ENCODE measurements at regions not wholly inside any gene's neighbourhood (a gene's known extent, or its start where the extent isn't known, plus 50 kb on each side); places are given as distances from the start of the nearest gene placed in this dataset.
"Not testable (repeated sequence)": the region's sequence is repeated elsewhere in the genome, so short reads cannot be mapped to it uniquely, and the experiment has no call there.

DNA sequence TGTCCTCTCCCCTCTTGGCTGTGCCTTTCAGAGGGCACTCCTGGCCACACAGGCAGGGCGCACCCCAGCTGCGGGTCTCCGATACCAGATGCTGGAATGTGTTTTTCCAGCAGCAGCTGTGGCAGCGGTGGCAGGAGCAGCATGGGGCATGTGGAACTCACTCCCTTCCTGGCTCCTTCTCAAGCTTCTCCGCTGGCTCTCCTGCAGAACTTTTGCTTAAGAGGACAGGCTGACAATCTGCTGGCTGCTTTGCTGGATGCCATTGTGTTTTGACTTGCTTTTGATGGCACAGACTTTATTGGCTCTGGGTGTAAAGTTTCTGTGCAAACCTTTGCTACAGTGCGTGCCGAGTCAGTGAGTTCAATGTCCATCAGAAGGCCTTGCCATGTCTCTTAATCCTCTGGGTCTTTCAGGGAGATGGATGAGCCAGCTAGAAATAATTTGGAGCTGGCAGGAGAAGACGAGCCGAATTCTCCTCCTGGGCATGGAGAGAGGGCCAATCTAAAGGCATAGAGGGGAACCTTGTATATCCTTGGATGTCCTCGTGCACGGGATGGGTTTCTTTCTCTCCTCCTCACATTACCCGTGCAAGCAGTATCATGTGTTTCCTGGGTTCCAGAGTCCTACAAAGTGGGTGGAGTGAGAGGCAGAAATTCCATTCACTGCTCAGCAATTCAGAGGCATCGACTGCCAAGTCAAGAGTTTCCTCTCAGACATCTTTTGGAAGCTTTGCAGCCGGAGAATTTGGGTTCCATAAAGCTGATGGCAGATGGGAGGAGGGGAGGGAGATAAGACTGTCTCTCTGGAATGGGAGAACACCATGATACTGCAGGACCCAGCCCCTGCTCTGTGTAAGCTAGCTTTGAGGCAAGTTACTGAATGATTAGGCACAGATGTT, 231.2 kb downstream of the FGF9 start:
- no peak for DNase-seq (ENCODE audit: low spot score)

DNA sequence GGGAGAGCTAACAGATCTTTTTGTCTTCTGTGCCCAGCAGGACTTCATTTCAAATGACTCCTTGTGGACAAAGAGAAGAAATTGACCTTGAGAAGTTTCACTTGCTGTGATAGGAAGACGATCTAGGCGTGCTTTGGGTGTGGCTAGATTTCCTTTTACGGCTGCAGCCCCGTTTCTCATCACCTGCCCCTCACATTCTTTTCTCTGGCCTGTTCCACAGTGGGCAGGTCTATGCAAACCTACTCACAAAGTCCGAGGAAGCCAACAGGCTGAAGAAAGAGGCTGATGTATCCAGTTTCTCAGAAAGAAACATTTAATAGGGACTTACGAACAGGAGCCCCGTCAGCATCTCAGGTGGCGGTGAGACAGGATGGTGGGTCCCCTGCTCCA, 231.8 kb downstream of the FGF9 start:
- in situ Hi-C loops (cut with HindIII; ENCODE audit: low sequenced_read_pairs), result no loop called here
- DNase-seq (ENCODE audit: low spot score), result no peak

More for the DNA sequence above, 231.2 kb downstream of the FGF9 start:
- in situ Hi-C loops (cut with HindIII; ENCODE audit: low sequenced_read_pairs), result no loop called here

DNA sequence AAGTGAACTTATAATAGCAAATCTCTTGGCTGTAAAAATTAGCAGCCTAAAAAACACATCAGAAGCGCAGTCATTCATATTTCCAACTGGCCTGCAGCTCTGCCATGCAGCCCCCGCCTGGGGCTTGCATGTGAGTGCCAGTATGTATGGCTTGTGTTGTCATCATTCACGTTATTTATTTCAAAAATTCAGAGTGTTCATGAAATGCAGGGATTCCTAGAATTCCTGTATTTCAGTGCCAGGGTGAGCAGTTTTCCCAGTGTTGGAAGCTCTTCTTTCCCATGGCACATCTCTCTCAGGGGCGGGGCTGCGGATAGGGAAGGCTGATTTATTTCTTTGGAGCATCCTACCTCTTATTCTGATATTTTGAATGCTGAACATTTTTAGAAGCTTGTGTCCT, 234.6 kb downstream of the FGF9 start:
- in situ Hi-C loops (cut with HindIII; ENCODE audit: low sequenced_read_pairs), result no loop called here
- DNase-seq (ENCODE audit: low spot score), result no peak

- in situ Hi-C loops (cut with HindIII; ENCODE audit: low sequenced_read_pairs), result no loop called here
- DNase-seq (ENCODE audit: low spot score), result no peak
These were observed 238.5 kb downstream of the FGF9 start for GRCh38 chr13:21909331-21909730.

DNA sequence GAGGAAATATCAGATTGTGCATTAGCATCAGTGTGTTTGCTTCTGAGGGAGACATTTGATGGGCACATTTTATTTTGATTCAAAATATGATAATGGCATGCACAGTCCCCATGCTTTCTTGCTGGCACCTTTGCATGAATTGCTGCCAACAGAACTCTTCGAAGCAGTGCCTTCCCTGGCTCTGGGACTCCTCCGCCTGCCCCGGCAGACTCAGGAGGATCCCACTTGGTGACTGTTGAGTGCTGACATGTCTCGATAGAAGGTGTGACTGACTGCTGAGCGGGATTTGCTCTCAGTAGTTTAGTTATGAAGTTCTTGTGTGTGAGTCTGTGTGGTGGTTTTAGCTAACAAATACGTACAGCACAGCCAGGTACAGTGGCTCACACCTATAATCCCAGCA, 239.7 kb downstream of the FGF9 start:
- no peak for DNase-seq (ENCODE audit: low spot score)
- in situ Hi-C loops (cut with HindIII; ENCODE audit: low sequenced_read_pairs), result no loop called here

DNA sequence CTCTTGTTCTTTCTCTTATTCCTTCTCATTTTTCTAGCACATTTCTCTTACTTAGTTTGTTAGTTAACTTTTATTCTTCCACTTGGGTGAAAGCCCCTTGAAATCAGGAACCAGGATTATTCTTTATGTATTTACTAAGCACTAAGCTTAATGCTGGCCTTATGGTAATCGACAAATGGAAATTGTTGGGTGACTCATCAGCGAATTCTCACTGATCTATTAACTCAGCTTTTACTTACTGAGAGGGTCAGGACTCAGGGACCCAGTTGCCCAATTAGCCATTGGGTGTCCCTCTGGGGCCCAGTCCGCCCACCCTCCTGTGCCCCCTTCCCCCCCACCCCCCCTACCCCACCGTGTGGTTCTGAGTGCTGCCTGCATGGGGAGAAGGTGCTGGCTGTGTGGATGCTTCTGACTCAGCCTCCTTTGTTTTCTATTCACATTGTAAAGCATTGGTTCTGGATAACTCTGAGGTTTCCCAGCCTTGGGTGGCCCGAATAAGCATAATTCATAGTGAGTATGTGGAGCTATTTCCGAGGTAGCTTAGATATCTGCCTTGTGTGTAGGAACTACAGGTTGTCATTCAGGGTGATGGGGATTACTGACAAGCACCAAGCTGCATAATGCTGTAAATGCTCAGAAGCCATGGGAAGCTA, 240.9 kb downstream of the FGF9 start:
- in situ Hi-C loops (cut with HindIII; ENCODE audit: low sequenced_read_pairs), result no loop called here

GRCh38 chr13:21913010-21913409, 242.1 kb downstream of the FGF9 start:
- in situ Hi-C loops (cut with HindIII; ENCODE audit: low sequenced_read_pairs), result no loop called here
- no peak for DNase-seq (ENCODE audit: low spot score)

More for the DNA sequence above, 240.9 kb downstream of the FGF9 start:
- no peak for DNase-seq (ENCODE audit: low spot score)

DNA sequence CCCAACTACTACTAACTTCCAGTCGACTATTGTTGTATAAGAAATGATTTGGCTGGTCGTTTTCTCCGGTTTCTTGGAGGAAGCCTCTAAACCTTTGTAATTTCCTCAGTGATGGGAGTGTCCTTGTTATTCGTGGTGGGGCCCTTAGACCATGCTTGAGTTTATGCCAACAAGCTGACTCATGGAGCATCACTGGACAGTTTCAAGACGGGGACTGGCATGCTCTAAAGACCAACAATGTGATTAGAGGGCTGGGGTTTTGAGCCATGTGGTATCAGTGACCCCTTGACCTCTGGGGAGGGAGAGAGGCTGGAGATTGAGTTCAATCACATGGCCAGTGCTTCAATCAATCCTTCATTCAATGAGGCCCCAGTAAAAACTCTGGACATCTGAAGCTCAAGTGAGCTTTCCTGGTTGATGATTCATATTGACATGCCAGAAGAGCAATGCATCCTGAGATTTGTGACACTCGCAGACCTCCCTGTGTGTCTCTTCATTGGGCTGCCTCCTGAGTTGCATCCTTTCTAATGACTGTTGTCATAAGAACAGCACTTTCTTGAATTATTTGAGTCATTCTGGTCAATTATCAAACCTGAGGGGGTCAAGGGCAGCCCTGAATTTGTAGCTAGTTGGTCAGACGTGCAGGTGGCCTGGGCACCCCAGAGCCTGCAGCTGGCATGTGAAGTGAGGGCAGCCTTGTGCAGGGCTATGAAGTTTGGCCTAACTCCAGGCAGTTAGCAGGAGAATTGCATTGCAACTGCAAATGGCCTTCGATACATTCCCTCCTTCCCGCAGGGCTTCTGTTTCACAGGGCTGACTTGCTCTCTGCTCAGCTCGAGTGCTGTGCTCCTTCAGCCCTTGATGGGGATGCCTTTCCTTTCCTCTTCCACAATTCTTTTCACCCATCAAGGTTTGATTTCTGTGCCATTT, 246.5 kb downstream of the FGF9 start:
- no peak for DNase-seq (ENCODE audit: low spot score)
- in situ Hi-C loops (cut with HindIII; ENCODE audit: low sequenced_read_pairs), result no loop called here

DNA sequence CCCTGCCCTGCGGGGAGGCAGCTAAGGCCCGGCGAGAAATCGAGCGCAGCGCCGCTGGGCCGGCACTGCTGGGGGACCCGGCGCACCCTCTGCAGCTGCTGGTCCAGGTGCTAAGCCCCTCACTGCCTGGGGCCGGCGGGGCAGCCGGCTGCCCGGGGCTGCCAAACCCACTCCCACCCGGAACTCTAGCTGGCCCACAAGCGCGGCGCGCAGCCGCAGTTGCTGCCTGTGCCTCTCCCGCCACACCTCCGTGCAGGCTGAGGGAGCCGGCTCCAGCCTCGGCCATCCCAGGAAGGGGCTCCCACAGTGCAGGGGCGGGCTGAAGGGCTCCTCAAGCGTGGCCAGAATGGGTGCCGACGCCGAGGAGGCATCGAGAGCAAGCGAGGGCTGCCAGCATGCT, 249.9 kb downstream of the FGF9 start:
- DNase-seq (ENCODE audit: low spot score); in situ Hi-C loops (cut with HindIII; ENCODE audit: low sequenced_read_pairs): not testable (repeated sequence)

DNA sequence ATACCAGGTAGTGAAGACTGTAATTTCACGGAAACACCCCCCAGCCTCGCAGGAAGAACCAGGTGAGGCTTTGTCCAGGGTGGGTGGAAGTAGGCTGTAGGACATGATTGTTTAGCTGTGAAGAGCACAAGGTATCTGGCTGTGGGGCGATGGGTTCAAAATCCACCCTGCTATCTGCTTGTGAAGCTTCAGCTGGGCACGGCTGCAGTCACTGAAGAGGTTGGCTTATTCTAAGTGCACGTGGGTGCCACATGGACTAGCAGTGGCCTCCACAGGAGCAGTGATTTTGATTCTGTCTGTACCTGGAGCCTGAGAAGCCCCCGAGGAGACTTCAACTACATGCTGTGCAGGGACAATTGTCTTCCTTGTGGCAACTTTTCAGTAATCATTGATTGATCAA, 254.1 kb downstream of the FGF9 start:
- DNase-seq (ENCODE audit: low spot score), result no peak
- in situ Hi-C loops (cut with HindIII; ENCODE audit: low sequenced_read_pairs), result no loop called here

DNA sequence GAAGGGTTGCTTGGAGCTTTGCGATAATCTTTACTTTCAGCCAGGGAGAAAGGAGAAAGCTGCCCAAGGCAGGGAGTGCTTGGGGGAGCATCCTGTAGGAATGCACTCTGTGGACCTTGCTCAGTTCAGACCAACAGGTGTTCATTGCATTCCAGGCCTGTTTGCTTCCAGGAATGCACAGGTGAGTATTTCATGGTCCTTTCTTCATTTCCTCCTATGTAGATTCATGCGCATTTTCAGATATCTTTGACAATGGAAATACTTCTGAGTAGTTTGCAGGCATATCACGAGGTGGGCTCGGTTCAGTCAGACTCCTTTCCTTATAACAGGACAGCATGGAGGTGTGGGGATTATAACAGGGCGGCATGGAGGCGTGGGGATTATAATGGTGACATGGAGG, 254.8 kb downstream of the FGF9 start:
- in situ Hi-C loops (cut with HindIII; ENCODE audit: low sequenced_read_pairs), result no loop called here
- DNase-seq (ENCODE audit: low spot score), result no peak

DNA sequence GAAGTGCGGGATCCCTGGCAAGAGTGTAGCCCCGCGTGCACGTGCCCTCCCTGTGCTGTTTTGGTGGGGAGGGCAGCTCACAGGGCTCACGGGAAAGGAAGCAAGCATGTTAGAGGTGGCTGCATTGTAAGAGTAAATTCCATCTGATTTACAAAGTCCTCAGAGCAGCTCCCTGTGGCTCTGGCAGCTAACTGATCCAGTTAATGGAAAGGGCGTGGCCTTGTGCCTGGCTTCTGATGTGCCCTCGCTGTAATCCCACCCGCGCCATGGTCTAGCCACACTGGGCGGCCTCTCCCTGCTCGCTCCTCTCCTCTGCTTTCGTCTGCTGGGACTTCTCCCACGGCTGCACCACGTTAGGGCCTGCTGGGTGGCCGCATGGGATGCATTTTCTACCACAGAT, 258.5 kb downstream of the FGF9 start:
- DNase-seq (ENCODE audit: low spot score), result no peak
- in situ Hi-C loops (cut with HindIII; ENCODE audit: low sequenced_read_pairs), result no loop called here

DNA sequence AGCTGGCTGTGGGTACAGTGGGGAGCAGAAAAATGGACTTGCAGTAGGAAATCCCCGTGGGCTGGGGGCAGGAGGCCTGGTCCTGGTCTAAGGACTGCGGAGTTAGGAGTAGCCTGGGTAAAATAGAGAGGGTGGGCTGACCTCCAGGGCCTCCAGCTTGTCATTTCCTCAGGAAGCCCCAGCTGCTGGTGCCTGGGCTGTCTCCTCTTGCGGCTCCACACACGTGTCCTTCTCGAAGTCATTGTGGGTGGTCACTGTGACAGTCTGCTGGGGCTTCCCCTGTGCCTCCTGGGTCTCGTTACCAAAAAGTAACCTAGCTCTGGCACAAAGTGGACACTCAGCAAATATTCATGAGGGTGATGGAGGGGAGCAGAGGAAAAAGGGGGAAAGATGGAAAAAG, 259.7 kb downstream of the FGF9 start:
- in situ Hi-C loops (cut with HindIII; ENCODE audit: low sequenced_read_pairs), result no loop called here
- DNase-seq (ENCODE audit: low spot score), result no peak

DNA sequence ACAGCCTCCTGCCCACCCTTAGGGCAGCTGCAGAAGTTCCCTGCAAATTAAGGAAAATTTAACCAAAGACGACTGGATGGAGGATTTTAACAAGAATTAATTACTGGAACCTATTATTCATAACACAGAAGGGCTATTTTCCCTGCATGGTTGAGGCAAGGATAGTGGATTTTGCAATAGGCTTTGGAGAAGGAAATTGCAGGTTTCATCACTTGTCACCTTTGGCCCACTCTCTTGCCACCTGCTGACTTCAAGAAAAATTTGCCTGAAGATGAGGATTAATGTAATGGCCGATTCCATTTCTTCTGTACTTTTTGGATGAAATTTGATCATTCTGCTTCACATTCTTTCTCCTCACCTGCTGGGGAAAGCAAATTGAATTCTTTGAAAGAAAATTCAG, 261.7 kb downstream of the FGF9 start:
- no peak for DNase-seq (ENCODE audit: low spot score)
- in situ Hi-C loops (cut with HindIII; ENCODE audit: low sequenced_read_pairs), result no loop called here

- in situ Hi-C loops (cut with HindIII; ENCODE audit: low sequenced_read_pairs), result no loop called here
- DNase-seq (ENCODE audit: low spot score), result no peak
These were observed 262.1 kb downstream of the FGF9 start for GRCh38 chr13:21932996-21933395.

DNA sequence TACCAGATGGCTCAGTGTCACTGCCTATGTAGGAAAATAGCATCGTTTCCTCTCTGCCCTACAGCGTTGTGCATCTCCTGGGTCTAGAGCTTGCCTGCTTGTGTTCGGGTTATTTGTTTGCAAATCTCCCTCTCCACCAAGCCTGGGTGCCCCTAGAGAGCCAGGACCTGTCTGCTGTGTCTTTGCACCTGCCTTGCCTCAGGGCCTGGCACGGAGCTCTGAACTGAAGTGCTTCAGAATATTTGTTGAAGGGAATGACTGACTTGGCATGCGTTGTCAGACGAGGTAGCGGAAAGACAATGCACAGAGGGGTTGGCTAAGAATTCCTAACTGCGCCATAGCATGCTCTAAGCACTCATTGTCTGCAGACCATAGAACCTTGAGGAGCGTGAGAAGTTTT, 263.4 kb downstream of the FGF9 start:
- in situ Hi-C loops (cut with HindIII; ENCODE audit: low sequenced_read_pairs), result no loop called here
- no peak for DNase-seq (ENCODE audit: low spot score)

- in situ Hi-C loops (cut with HindIII; ENCODE audit: low sequenced_read_pairs), result no loop called here
- DNase-seq (ENCODE audit: low spot score), result no peak
These were observed 265.8 kb downstream of the FGF9 start for GRCh38 chr13:21936674-21937073.

- DNase-seq (ENCODE audit: low spot score), result no peak
- in situ Hi-C loops (cut with HindIII; ENCODE audit: low sequenced_read_pairs), result no loop called here
These were observed 267.3 kb downstream of the FGF9 start for GRCh38 chr13:21938168-21938567.

DNA sequence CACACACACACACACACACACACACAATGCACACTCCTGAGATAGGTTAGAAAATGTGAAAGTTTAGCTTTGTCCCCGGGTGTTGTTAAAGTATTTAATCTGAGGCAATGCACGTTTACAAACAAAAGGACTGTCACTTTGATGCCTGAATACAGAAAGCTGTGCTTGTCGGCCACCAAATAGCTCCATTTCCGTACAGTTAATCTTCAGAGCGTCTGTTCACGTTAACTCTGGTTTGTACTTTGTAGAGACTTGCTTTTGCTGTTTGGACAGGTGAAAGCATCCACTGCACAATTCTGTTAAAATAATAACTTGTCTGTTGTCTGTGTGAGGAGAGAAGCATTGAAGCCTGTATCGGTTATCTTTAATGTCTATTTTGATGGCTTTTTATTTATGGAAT, 267.8 kb downstream of the FGF9 start:
- in situ Hi-C loops (cut with HindIII; ENCODE audit: low sequenced_read_pairs), result no loop called here

DNA sequence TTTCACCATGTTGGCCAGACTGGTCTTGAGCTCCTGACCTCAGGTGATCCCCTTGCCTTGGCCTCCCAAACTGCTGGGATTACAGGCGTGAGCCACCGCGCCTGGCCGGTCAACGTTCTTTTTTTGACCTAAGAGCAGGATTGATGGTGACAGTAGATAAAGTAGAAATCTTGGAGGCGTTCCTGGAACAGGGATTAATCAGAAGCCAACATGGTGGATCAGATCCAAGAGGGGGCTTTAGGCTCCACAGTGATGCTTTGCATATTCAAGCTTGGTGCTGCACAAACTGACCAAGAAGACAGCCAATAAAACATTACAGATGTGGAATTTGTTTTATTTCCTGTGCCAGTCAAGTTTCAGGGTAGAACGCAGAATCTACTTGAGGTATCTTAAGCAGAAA, 271.2 kb downstream of the FGF9 start:
- no peak for DNase-seq (ENCODE audit: low spot score)
- in situ Hi-C loops (cut with HindIII; ENCODE audit: low sequenced_read_pairs), result no loop called here

More for the DNA sequence above, 267.8 kb downstream of the FGF9 start:
- DNase-seq (ENCODE audit: low spot score), result no peak

All from G401 (cell line).